PC-3 (cell line): ENCODE measurements at regions not wholly inside any gene's neighbourhood (a gene's known extent, or its start where the extent isn't known, plus 50 kb on each side); places are given as distances from the start of the nearest gene placed in this dataset.

ENCODE experiments used
- ATAC-seq: fragments of 200-7000 bp; cut with Tn5 transposase; 2 replicates; pipeline ENCODE4 v1.9.1; 2020; ENCODE audit warnings: mild to moderate bottlenecking, moderate library complexity
- BruUV-seq: library from RNA; stranded (reverse); fragments of 400-500 nt; replicated peaks from 2 replicates; lab custom pipeline; 2021; lab: Mats Ljungman, UMichigan
- CTCF ChIA-PET: fragments of 300-600 bp; sonication (Branson Sonifier 250); formaldehyde crosslinking; loops from one replicate; lab custom pipeline; 2022; ENCODE audit warnings: antibody characterized with exemption; lab: Charles Lee
- POLR2A ChIA-PET: fragments of 300-600 bp; sonication (Branson Sonifier 250); formaldehyde crosslinking; loops from one replicate; lab custom pipeline; 2022; ENCODE audit warnings: antibody characterized with exemption; ENCODE audit not compliant: unreplicated experiment; lab: Charles Lee
- DNase-seq: peaks from one replicate; pipeline ENCODE4 v3.0.0-alpha.2; 2015
- H2AFZ ChIP-seq: fragments of 300-600 bp; sonication (generic); 2 replicates; pipeline ENCODE4 v1.6.0; 2016; ENCODE audit warnings: antibody characterized with exemption, low read length
- H3F3A ChIP-seq: fragments of 300-600 bp; sonication (generic); one replicate; pipeline ENCODE4 v1.6.0; 2017; ENCODE audit warnings: antibody characterized with exemption, low read length, control low read depth, mild to moderate bottlenecking; ENCODE audit not compliant: unreplicated experiment
- H3K27ac ChIP-seq: fragments of 300-600 bp; sonication (generic); 2 replicates; pipeline ENCODE4 v1.5.1; 2016; ENCODE audit warnings: mild to moderate bottlenecking, low read length
- H3K27me3 ChIP-seq: fragments of 300-600 bp; sonication (generic); 2 replicates; pipeline ENCODE4 v1.6.1; 2016; ENCODE audit warnings: low read length, mixed read lengths
- H3K36me3 ChIP-seq: fragments of 300-600 bp; sonication (generic); 2 replicates; pipeline ENCODE4 v1.6.1; 2016; ENCODE audit warnings: low read depth, mixed run types, low read length, mixed read lengths
- H3K4me1 ChIP-seq: fragments of 300-600 bp; sonication (generic); 2 replicates; pipeline ENCODE4 v1.5.1; 2016; ENCODE audit warnings: low read length; ENCODE audit not compliant: insufficient read depth
- H3K4me2 ChIP-seq: fragments of 300-600 bp; sonication (generic); 2 replicates; pipeline ENCODE4 v1.6.0; 2016; ENCODE audit warnings: low read length
- H3K4me3 ChIP-seq: fragments of 300-600 bp; sonication (generic); 2 replicates; pipeline ENCODE4 v1.5.1; 2016; ENCODE audit warnings: mild to moderate bottlenecking, low read length, mixed read lengths
- H3K79me2 ChIP-seq: fragments of 300-600 bp; sonication (generic); 2 replicates; pipeline ENCODE4 v1.6.1; 2017; ENCODE audit warnings: low read length, mixed read lengths
- H3K9ac ChIP-seq: fragments of 300-600 bp; sonication (generic); 2 replicates; pipeline ENCODE4 v1.6.0; 2016; ENCODE audit warnings: mild to moderate bottlenecking, low read length
- H3K9me2 ChIP-seq: fragments of 300-600 bp; sonication (generic); replicated peaks from 2 replicates; pipeline ENCODE4 v1.6.1; 2016; ENCODE audit warnings: mixed run types, low read length, mixed read lengths
- H3K9me3 ChIP-seq: fragments of 300-600 bp; sonication (generic); 2 replicates; pipeline ENCODE4 v1.6.1; 2016; ENCODE audit warnings: low read length, mixed read lengths
- H4K20me1 ChIP-seq: fragments of 300-600 bp; sonication (generic); 2 replicates; pipeline ENCODE4 v1.6.1; 2016; ENCODE audit warnings: low read length, mixed read lengths
- EZH2 ChIP-seq: fragments of 300-600 bp; sonication (generic); IDR thresholded peaks from one replicate; pipeline ENCODE4 v1.6.1; 2017; ENCODE audit warnings: antibody characterized with exemption, mild to moderate bottlenecking, low read length; ENCODE audit not compliant: unreplicated experiment
- EZH2phosphoT487 ChIP-seq: fragments of 300-600 bp; sonication (generic); IDR thresholded peaks from 2 replicates; pipeline ENCODE4 v1.6.1; 2018; ENCODE audit warnings: mild to moderate bottlenecking, antibody characterized with exemption, low read length, borderline replicate concordance
- intact Hi-C: fragments of 100-400 bp; cut with micrococcal nuclease; formaldehyde crosslinking; loops from 2 replicates; pipeline ENCODE4 v1.9.0; 2023
- TF ChIP-seq, protein P1 (sequence below): fragments of 300-600 bp; sonication (generic); conservative IDR thresholded peaks from 2 replicates; pipeline ENCODE4 v1.5.1; 2017; ENCODE audit warnings: antibody characterized with exemption, low read depth, mild to moderate bottlenecking, low read length

DNA sequence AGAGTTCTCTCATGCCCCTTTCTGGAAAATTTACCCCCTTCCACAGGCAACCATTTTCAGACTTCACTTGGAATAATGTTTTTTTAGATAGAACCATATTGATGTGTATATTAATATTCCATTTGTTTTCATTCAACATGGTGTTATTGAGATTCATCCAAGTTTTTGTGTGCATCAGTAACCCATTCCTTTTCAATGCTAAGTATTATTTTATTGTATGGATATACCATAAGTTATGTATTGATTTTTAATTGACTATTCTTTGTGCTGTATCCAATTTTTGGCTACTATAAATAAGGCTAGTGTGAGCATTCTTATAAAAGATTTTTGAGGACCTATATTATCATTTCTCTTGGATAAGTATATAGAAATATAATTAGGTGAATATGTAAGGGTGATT, 1025.7 kb downstream of the GRM8 start:
- no peaks in the 10 kb centered on the region for H3K4me1 ChIP-seq
- H3F3A ChIP-seq, result no peaks in the 10 kb centered on the region
- BruUV-seq, result no TSS peak
- H3K9ac ChIP-seq, result no peak overlapping the region
- intact Hi-C loops, result no loop called here
- H3K4me3 ChIP-seq, result no peak overlapping the region
- H4K20me1 ChIP-seq, result no peaks in the 10 kb centered on the region
- no peak for ATAC-seq
- no peaks in the 10 kb centered on the region for H3K36me3 ChIP-seq
- TF ChIP-seq EZH2phosphoT487 (no peak), EZH2 (no peak)
- TF ChIP-seq, protein P1, sequence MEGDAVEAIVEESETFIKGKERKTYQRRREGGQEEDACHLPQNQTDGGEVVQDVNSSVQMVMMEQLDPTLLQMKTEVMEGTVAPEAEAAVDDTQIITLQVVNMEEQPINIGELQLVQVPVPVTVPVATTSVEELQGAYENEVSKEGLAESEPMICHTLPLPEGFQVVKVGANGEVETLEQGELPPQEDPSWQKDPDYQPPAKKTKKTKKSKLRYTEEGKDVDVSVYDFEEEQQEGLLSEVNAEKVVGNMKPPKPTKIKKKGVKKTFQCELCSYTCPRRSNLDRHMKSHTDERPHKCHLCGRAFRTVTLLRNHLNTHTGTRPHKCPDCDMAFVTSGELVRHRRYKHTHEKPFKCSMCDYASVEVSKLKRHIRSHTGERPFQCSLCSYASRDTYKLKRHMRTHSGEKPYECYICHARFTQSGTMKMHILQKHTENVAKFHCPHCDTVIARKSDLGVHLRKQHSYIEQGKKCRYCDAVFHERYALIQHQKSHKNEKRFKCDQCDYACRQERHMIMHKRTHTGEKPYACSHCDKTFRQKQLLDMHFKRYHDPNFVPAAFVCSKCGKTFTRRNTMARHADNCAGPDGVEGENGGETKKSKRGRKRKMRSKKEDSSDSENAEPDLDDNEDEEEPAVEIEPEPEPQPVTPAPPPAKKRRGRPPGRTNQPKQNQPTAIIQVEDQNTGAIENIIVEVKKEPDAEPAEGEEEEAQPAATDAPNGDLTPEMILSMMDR, result no peak
- no peaks in the 10 kb centered on the region for H3K9me3 ChIP-seq
- CTCF ChIA-PET, result no interaction called here
- no peak overlapping the region for H3K27ac ChIP-seq
- POLR2A ChIA-PET, result no interaction called here
- H3K79me2 ChIP-seq, result no peaks in the 10 kb centered on the region
- DNase-seq, result no peak
- no peaks in the 10 kb centered on the region for H3K9me2 ChIP-seq
- no peaks in the 10 kb centered on the region for H3K27me3 ChIP-seq
- H3K4me2 ChIP-seq, result no peak overlapping the region
- no peak overlapping the region for H2AFZ ChIP-seq

- BruUV-seq, result no TSS peak
- intact Hi-C loops, result no loop called here
- no peaks in the 10 kb centered on the region for H3F3A ChIP-seq
Measured at GRCh38 chr7:126223729-126224128, 1029.0 kb downstream of the GRM8 start.

GRCh38 chr7:126222782-126223181, 1030.0 kb downstream of the GRM8 start:
- POLR2A ChIA-PET, result no interaction called here
- H3K9me2 ChIP-seq, result no peaks in the 10 kb centered on the region
- H3K79me2 ChIP-seq, result no peaks in the 10 kb centered on the region
- no peaks in the 10 kb centered on the region for H4K20me1 ChIP-seq
- no peaks in the 10 kb centered on the region for H3F3A ChIP-seq
- H3K4me3 ChIP-seq, result no peak overlapping the region
- no peak for ATAC-seq
- TF ChIP-seq EZH2phosphoT487, result no peak
- TF ChIP-seq EZH2, result no peak
- TF ChIP-seq, protein P1, result no peak
- H3K27me3 ChIP-seq, result no peaks in the 10 kb centered on the region
- H3K4me1 ChIP-seq, result no peaks in the 10 kb centered on the region
- H3K9ac ChIP-seq, result no peak overlapping the region
- H3K27ac ChIP-seq, result no peak overlapping the region
- no peaks in the 10 kb centered on the region for H3K9me3 ChIP-seq
- intact Hi-C loops, result no loop called here
- no peak overlapping the region for H3K4me2 ChIP-seq
- H2AFZ ChIP-seq, result no peak overlapping the region
- DNase-seq, result no peak
- H3K36me3 ChIP-seq, result no peaks in the 10 kb centered on the region
- CTCF ChIA-PET, result no interaction called here
- no TSS peak for BruUV-seq

More at GRCh38 chr7:126223729-126224128, 1029.0 kb downstream of the GRM8 start:
- H3K27me3 ChIP-seq, result no peaks in the 10 kb centered on the region
- no peak overlapping the region for H3K27ac ChIP-seq
- no peaks in the 10 kb centered on the region for H4K20me1 ChIP-seq
- ChIA-PET POLR2A (no interaction called here), CTCF (no interaction called here)
- TF ChIP-seq EZH2phosphoT487, result no peak
- TF ChIP-seq, protein P1, result no peak
- H3K79me2 ChIP-seq, result no peaks in the 10 kb centered on the region
- no peak overlapping the region for H2AFZ ChIP-seq
- H3K9me3 ChIP-seq, result no peaks in the 10 kb centered on the region
- H3K36me3 ChIP-seq, result no peaks in the 10 kb centered on the region
- H3K4me1 ChIP-seq, result no peaks in the 10 kb centered on the region
- no peaks in the 10 kb centered on the region for H3K9me2 ChIP-seq
- no peak overlapping the region for H3K4me3 ChIP-seq
- no peak overlapping the region for H3K4me2 ChIP-seq
- no peak for ATAC-seq
- H3K9ac ChIP-seq, result no peak overlapping the region
- no peak for DNase-seq
